ENCODE measurements at regions not wholly inside any gene's neighbourhood (a gene's known extent, or its start where the extent isn't known, plus 50 kb on each side); places are given as distances from the start of the nearest gene placed in this dataset.

- TF ChIP-seq ZNF580 (tag by site-specific recombination; IDR thresholded peaks at IDR 0.05) (no peak), PRDM6 (tag by site-specific recombination; IDR thresholded peaks at IDR 0.05) (no peak), ZNF585B (tag by site-specific recombination; IDR thresholded peaks at IDR 0.05) (no peak), ZNF600 (tag by site-specific recombination; IDR thresholded peaks at IDR 0.05) (no peak), ZEB2 (tag by site-specific recombination; IDR thresholded peaks at IDR 0.05) (no peak), YY1 (tag by site-specific recombination; IDR thresholded peaks at IDR 0.05) (no peak), ZNF624 (tag by site-specific recombination; IDR thresholded peaks at IDR 0.05) (no peak), KLF16 (tag by site-specific recombination; IDR thresholded peaks at IDR 0.05) (no peak)
Observed at GRCh38 chr10:62691336-62691735, 113.2 kb upstream of the ADO start (continued).

- Histone ChIP-seq H3K36me3 (ENCODE audit: control insufficient read depth in 2 of 2, insufficient read depth in 1 of 2, low read length in 2 of 2) (no peaks in the 10 kb centered on the region), H3K27ac (ENCODE audit: extremely low read depth, low read depth, low read length) (no peak overlapping the region), H3K9me3 (ENCODE audit: control insufficient read depth, insufficient read depth, low read depth, low read length) (no peaks in the 10 kb centered on the region), H3K4me3 (ENCODE audit: low read depth, low read length) (no peak overlapping the region), H3K4me1 (ENCODE audit: control insufficient read depth, insufficient read depth, low read length) (no peaks in the 10 kb centered on the region)
- ChIA-PET CTCF (interaction anchor here (0.9 kb wide), 1 partner anchor 16 kb away, joined by 4 read pairs; no protein-coding TSS in a partner anchor), POLR2A (no interaction called here)
- TF ChIP-seq ZBTB11 (tag by site-specific recombination; conservative IDR thresholded peaks at IDR 0.05; ENCODE audit: low read depth) (no peak), ZNF114 (tag by site-specific recombination; IDR thresholded peaks at IDR 0.05) (no peak), ZBTB44 (tag by site-specific recombination; IDR thresholded peaks at IDR 0.05) (no peak), ZNF48 (tag by site-specific recombination; IDR thresholded peaks at IDR 0.05) (no peak), KLF16 (tag by site-specific recombination; IDR thresholded peaks at IDR 0.05) (no peak), ZNF433 (tag by site-specific recombination; IDR thresholded peaks at IDR 0.05; ENCODE audit: low read depth) (no peak), PRDM4 (tag by site-specific recombination; IDR thresholded peaks at IDR 0.05) (no peak), ZNF23 (tag by site-specific recombination; IDR thresholded peaks at IDR 0.05; ENCODE audit: borderline replicate concordance) (no peak), ZNF658 (tag by site-specific recombination; IDR thresholded peaks at IDR 0.05) (no peak), ZSCAN23 (tag by site-specific recombination; IDR thresholded peaks at IDR 0.05) (no peak), ZFP41 (tag by site-specific recombination; IDR thresholded peaks at IDR 0.05; ENCODE audit: borderline replicate concordance) (no peak), GFI1B (tag by site-specific recombination; IDR thresholded peaks at IDR 0.05) (no peak), ZNF747 (tag by site-specific recombination; IDR thresholded peaks at IDR 0.05) (no peak), ZNF776 (tag by site-specific recombination; IDR thresholded peaks at IDR 0.05; ENCODE audit: borderline replicate concordance) (no peak), ZFP3 (tag by site-specific recombination; IDR thresholded peaks at IDR 0.05; ENCODE audit: low read depth) (no peak), ZNF660 (tag by site-specific recombination; IDR thresholded peaks at IDR 0.05) (no peak), ZBTB10 (tag by site-specific recombination; IDR thresholded peaks at IDR 0.05) (no peak), ZNF585B (tag by site-specific recombination; IDR thresholded peaks at IDR 0.05) (no peak), ZNF24 (tag by site-specific recombination; IDR thresholded peaks at IDR 0.05) (no peak), ZNF248 (tag by site-specific recombination; IDR thresholded peaks at IDR 0.05) (no peak)
Observed at GRCh38 chr10:62692085-62692484, 112.4 kb upstream of the ADO start.
